ENCODE measurements at regions not wholly inside any gene's neighbourhood (a gene's known extent, or its start where the extent isn't known, plus 50 kb on each side); places are given as distances from the start of the nearest gene placed in this dataset.

DNA sequence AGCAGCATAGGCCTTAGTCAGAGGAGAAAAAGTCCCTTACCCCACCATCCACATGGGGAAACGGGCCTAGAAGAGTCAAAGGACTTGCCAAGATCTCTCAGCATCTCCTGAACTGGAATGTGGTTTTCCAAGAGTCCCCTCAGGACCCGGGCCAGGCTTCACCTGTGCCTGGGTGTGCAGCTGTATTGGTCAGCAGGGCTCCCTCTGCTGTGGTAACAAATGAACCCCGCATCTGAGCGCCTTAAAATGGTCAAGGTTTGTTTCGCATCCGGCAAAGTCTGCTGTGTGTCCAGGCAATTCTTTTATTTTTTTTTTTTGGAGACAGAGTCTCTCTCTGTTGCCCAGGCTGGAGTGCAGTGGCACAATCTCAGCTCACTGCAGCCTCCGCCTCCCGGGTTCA lies 168.0 kb upstream of the IER5L start:
- Histone ChIP-seq H3K9ac (ENCODE audit: low read length) (no peak overlapping the region), H3K27ac (ENCODE audit: low read length) (no peak overlapping the region), H3K27me3 (ENCODE audit: low read depth, low read length) (no peaks in the 10 kb centered on the region)

DNA sequence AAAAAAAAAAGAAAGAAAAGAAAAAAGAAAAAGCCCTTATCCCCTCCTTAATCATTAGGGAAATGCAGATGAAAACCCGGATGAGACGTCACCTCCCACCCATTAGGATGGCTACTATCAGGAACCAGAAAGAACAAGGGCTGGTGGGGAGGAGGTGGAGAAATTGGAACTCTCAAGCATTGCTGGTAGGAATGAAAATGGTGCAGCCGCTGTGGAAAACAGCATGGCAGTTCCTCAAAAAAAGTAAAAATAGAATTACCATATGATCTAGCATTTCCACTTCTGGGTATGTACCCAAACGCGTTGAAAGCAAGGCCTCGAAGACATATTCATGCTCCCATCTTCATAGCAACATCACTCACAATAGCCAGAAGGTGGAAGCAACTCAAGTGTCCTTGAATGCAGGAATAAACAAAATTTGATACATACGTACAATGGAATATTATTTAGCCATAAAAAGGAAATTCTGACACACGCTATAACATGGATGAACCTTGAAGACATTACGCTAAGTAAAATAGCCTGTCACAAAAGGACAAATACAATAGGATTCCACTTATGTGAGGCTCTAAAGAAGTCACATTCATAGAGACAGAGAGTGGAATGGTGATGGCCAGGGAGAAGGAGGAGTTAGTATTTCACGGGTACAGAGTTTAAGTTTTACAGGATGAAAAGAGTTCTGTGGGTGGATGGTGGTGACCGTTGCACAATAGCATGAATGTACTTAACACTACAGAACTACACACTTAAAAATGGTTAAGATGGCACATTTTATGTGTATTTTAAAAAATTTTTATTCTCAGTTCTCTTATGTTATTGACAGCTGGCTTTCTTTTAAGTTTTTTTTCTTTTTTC lies 166.8 kb upstream of the IER5L start:
- Histone ChIP-seq H3K9me3 (ENCODE audit: insufficient read depth, low read length) (no peaks in the 10 kb centered on the region), H4K20me1 (ENCODE audit: insufficient read depth, low read length) (no peaks in the 10 kb centered on the region), H3K9ac (ENCODE audit: low read length) (no peak overlapping the region), H3K79me2 (ENCODE audit: low read length) (no peaks in the 10 kb centered on the region), H3K4me2 (ENCODE audit: low read length) (no peak overlapping the region), H2AFZ (ENCODE audit: low read depth, low read length) (no peak overlapping the region), H3K36me3 (replicated peaks; ENCODE audit: low read depth, low read length) (no peaks in the 10 kb centered on the region), H3K4me1 (ENCODE audit: low read length) (no peaks in the 10 kb centered on the region), H3K4me3 (ENCODE audit: low read length) (no peak overlapping the region), H3K27ac (ENCODE audit: low read length) (no peak overlapping the region), H3K27me3 (ENCODE audit: low read depth, low read length) (no peaks in the 10 kb centered on the region)
- no peak for TF ChIP-seq EZH2phosphoT487 (IDR thresholded peaks at IDR 0.05; ENCODE audit: low read depth)
- TF ChIP-seq, protein P1, sequence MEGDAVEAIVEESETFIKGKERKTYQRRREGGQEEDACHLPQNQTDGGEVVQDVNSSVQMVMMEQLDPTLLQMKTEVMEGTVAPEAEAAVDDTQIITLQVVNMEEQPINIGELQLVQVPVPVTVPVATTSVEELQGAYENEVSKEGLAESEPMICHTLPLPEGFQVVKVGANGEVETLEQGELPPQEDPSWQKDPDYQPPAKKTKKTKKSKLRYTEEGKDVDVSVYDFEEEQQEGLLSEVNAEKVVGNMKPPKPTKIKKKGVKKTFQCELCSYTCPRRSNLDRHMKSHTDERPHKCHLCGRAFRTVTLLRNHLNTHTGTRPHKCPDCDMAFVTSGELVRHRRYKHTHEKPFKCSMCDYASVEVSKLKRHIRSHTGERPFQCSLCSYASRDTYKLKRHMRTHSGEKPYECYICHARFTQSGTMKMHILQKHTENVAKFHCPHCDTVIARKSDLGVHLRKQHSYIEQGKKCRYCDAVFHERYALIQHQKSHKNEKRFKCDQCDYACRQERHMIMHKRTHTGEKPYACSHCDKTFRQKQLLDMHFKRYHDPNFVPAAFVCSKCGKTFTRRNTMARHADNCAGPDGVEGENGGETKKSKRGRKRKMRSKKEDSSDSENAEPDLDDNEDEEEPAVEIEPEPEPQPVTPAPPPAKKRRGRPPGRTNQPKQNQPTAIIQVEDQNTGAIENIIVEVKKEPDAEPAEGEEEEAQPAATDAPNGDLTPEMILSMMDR (IDR thresholded peaks at IDR 0.05; ENCODE audit: low read depth, low read length): no peak

More for the DNA sequence above, 168.0 kb upstream of the IER5L start:
- H4K20me1 ChIP-seq (ENCODE audit: insufficient read depth, low read length): no peaks in the 10 kb centered on the region
- H3K4me1 ChIP-seq (ENCODE audit: low read length): no peaks in the 10 kb centered on the region
- no peaks in the 10 kb centered on the region for H3K79me2 ChIP-seq (ENCODE audit: low read length)
- H3K36me3 ChIP-seq (replicated peaks; ENCODE audit: low read depth, low read length): no peaks in the 10 kb centered on the region
- TF ChIP-seq EZH2phosphoT487 (IDR thresholded peaks at IDR 0.05; ENCODE audit: low read depth): no peak
- TF ChIP-seq, protein P1 (IDR thresholded peaks at IDR 0.05; ENCODE audit: low read depth, low read length): no peak
- H3K9me3 ChIP-seq (ENCODE audit: insufficient read depth, low read length): no peaks in the 10 kb centered on the region
- no peak overlapping the region for H2AFZ ChIP-seq (ENCODE audit: low read depth, low read length)
- no peak overlapping the region for H3K4me3 ChIP-seq (ENCODE audit: low read length)
- H3K4me2 ChIP-seq (ENCODE audit: low read length): no peak overlapping the region

DNA sequence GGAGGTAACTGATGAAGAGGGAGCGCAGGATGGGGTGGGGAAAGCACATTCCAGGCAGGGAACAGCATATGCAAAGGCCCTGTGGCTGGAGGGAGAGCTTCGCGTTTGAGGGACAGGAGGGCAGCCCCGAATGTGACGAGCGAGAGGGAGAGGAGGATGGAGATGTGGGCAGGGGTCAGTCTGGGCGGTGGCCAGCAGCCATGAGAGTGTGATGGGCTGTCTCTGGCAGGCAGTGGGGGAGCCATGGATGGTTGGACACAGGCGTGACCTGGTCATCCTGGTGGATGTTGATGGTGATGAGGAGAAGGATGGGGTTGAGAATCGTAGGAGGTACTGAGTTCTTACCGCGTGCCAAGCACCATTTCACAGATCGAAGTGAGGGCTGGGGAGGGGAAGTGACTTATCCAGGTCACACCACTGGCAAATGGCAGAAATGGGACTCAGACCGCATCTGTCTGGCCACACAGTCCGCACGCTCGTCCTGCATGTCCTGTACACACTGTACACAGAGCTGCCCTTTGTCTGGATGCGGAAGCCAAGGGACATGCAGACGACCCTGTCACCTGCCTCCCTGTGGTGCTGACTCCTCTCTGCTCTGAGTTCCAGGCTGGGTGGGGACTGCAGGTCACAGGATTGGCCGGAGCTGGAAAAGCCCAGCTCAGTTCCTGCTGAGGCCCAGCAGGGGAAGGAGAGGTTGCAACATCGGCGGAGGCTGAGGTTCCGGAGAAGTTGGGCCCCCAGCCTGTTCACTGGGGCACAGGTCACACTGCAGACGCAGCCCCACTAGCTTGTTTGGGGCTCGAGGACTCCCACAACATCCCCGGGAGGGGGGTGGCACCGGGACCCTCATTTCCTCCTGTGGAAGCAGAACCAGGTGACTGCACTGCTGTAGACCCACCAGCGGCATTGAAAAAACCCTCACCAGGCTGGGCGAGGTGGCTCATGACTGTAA lies 165.6 kb upstream of the IER5L start:
- H3K79me2 ChIP-seq (ENCODE audit: low read length): no peaks in the 10 kb centered on the region
- H3K27ac ChIP-seq (ENCODE audit: low read length): no peak overlapping the region
- no peaks in the 10 kb centered on the region for H3K9me3 ChIP-seq (ENCODE audit: insufficient read depth, low read length)
- no peaks in the 10 kb centered on the region for H4K20me1 ChIP-seq (ENCODE audit: insufficient read depth, low read length)
- no peak overlapping the region for H3K9ac ChIP-seq (ENCODE audit: low read length)
- H2AFZ ChIP-seq (ENCODE audit: low read depth, low read length): no peak overlapping the region
- TF ChIP-seq, protein P1 (IDR thresholded peaks at IDR 0.05; ENCODE audit: low read depth, low read length): no peak
- TF ChIP-seq EZH2phosphoT487 (IDR thresholded peaks at IDR 0.05; ENCODE audit: low read depth): no peak
- no peaks in the 10 kb centered on the region for H3K36me3 ChIP-seq (replicated peaks; ENCODE audit: low read depth, low read length)
- H3K4me1 ChIP-seq (ENCODE audit: low read length): no peaks in the 10 kb centered on the region
- H3K4me3 ChIP-seq (ENCODE audit: low read length): no peak overlapping the region
- no peak overlapping the region for H3K4me2 ChIP-seq (ENCODE audit: low read length)
- H3K27me3 ChIP-seq (ENCODE audit: low read depth, low read length): no peaks in the 10 kb centered on the region
